A204.1 (cell line): ENCODE measurements at regions not wholly inside any gene's neighbourhood (a gene's known extent, or its start where the extent isn't known, plus 50 kb on each side); places are given as distances from the start of the nearest gene placed in this dataset.
A peak's percentile ranks its signal among the peaks of the same experiment; 100 is the strongest.

ENCODE experiments used
- FAIRE-seq: peaks from 2 replicates; lab custom pipeline; 2012; peaks lifted over from hg19 to GRCh38; lab: Jason Lieb, UNC

DNA sequence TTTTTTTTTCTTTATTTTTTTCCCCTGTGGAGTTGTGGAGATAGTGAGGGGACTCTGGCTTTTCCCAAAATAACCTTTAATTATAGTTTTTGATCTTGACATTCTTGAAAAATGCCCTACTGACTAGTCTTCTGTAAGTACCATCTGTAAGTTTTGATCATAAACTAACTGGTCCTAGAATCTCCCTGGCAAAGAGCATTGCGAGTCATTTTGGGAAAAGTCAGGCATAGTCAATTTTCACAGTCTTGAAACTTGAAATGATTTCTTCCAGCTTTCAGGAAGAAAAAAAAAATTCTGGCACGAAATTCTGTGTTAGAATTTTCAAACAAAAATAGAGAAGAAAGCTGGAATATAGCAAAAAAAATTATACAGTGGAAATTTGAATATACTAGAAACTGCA lies 181.2 kb upstream of the SNX7 start:
- no peak for FAIRE-seq

DNA sequence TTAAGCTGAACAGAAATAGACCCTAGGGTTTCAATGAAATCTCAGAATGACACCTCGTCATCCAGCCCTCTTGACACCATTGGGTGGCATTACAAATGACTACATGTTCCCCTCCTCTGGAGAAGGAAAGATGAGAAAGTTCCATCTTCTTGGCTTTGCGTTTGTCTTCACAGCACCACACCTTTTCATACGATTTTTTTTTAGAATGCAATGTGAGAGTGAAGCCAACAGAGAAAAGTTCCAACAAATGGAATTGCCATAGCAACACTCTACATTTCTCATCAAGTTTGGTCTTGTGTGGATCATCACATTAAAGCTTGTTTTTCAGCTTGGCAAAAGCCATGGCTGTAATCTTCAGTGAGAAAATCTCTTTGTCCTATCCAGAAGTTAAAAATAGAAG lies 183.4 kb upstream of the SNX7 start:
- no peak for FAIRE-seq

DNA sequence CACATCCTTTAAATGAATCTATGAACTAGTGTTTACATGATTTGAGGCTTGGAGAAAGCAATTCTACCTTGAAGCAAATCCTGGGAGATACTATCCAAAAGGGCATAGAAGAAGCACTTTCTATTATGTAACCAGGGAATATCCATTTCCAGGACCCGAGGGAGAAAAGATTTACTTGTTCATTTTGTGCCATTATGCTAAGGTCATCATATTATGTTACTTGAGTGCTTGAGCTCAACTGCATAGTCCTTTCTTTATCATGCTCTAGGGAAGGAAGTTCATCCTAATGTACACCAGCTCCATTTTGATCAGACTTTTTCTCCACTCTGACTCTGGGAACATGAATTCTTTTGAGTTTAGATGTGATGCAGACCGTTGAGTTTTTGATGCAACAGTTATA lies 188.6 kb upstream of the SNX7 start:
- FAIRE-seq, result no peak

DNA sequence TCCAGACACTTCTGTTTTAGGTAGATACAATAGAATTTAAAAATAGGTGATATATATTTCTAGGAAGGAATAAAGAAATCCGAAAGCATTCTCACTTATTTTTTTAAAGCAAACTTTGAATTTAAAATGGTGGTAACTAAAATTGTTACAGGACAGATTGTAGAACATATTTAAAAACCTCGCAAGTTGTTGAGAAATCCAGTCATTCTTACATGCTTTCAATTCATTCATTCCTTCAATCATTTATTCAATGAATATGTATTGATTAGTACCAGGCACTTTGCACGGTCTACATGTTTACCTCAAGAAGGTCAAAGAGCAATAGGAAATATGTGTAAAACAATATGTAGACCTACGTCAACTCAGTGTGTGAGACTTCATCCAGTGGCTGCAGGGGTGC lies 189.9 kb upstream of the SNX7 start:
- no peak for FAIRE-seq

DNA sequence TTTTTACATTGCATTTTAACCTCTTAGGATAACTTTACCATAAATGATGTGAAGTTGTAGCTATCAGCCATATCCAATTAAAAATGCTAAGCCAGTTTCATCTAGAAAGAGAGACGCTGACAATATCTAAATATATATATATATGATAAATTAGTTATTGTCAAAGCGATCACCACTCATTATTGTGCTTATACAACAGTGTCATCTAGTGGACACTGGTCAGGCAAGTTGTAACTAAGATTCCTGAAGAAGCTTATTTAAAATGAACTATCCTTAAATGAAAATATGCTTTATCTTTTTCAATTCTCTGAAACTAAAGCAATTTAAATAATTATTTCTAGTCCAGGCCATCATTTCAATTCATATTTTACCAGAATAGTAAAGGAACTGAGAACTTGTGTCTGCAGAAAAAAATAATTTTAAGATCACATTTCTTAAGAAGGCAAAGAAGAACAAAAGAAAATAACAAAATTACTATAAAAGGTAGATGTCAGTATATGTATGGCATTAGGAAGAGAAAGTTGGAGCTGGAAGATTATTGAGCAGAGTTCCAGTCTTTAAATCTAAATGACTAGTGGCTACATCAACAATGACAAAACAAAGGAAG lies 193.3 kb upstream of the SNX7 start:
- FAIRE-seq, result peak; percentile 63

DNA sequence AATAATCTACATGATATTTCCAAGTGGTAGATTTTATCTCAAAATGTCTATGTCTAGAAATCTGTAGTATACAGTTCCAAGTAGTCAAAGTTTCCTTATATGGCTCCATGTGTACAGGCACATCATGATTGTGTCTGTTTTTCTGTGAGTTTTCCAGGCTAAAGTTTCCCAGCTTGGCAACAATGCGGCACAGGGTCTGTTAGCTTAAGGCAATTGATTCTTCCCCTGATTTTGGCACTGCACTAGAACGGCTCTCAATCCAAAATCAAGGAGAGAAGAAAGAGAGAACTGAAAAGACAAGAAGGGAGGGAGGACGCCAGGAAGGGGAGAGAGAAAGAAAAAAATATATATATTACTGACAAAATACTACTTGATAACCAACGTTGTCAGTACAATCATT lies 193.9 kb upstream of the SNX7 start:
- FAIRE-seq, result no peak

DNA sequence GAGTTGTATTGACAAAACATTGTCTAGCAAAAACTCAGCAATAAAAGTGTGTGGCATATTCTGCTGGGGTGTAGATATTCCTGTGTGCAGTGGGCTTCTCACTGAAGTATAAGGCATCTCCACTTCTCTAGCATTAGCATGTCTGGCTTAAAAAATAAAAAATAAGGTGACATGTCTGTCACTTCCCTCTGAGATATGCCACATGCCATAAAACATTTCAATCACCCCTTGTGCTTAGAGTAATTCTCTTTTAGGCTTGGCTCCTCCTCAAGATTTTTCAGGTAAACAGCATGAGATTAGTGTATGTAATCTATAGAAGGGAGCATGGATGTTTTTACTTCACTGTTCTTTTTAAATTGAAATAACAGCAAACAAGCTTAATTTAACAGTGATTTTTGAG lies 194.4 kb upstream of the SNX7 start:
- FAIRE-seq, result no peak

DNA sequence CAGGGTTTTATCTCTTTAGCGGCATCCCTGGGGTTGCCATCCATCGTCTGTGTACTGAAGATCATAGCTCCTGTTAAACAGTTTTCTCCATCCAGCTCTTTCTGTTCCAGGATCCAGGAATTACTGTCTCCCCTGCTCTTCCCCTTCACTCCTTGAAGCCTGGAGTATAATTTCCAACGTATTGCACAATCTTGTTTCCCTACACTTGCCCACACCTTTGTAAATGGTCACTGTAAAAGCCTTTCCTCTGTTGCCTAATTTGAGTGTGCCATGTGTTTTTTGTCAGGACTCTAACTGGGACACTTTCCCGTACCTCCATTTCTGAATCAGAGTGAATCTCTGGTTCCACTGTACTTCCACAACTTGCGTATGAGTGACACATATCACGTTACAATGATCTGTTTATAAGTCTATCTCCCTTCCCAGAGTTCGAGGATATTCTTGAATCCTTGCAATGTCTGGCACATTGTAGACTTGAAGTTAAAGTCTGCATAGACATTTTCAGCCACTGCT lies 199.6 kb upstream of the SNX7 start:
- no peak for FAIRE-seq

DNA sequence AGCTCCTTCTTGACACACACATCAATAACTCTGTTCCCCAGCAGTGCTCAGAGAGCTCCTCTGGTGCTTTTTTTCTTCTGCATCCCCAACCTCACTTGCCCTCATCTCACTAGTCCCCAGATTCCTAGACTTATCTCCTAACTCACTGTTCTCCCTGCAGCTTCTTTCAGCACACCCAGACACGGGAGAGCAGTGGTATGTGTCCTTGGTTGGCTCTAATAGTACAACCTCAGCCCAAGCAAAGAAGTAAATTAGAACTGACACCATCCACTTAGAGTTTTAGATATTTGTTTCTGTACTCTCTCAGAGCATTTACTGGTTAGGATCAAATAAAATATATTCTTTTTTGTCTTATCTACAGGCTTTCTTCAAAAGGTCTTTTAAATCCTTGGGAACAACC lies 201.4 kb upstream of the SNX7 start:
- FAIRE-seq, result no peak

DNA sequence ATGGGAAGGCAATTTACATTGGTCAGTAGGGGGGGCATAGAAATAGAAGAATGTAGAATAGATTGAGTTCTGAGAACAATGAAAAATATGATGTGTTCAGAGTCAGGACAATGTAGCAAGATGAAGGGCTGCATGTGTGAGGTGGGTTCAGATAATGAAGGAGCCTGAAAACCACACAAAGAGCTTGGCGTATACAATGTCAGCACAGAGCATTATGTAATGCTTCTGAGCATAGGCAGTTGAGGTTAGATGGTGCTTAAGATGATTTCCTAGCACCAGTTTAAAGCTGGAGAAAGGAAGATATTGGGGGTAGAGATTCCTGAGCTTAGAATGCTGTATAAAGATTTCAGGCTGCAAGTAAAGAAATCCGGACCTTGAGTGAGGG lies 202.0 kb upstream of the SNX7 start:
- FAIRE-seq, result no peak

DNA sequence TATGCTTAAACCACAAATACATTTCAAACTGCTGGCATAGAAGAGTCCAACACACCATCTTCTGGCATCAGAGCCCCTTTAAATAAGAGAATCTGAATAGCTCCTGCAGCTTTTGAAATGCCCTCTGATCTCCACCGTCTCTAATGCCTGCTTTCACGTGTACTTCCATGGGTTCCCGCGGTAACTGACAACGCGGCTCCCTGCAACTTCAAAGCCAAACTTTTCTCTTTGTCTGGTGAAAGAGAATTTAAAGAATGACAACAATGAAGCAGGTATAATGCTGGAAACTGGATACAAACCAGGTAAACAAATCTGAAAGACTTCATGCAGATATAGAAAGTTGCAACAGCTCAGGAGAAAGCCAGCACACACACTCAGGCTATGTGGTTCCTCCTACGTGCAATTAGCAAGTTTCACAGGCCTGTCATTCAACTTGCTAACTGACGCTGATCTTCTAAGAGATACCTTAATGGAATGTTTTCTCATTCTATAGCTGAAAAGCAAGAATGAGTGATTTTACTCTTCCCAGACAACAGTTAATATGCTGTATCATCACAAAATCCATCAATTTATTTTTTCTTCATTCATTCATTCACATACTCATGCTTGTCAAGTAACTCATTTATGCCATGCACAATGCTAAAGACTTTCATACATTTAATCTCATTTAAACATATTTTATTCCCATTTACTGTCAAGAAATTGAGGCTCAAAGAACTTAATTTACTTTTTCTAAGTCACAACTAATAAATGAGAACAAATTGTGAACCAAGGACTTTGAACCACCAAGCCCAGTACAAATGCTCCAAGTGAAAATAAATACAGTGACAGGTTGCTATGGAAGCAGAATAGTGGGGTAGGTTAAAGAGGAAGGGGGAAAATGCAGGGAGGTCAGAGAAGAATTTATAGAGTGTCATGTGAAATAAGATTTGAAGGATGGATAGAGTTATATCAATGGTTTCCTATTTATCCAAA lies 202.7 kb upstream of the SNX7 start:
- no peak for FAIRE-seq

DNA sequence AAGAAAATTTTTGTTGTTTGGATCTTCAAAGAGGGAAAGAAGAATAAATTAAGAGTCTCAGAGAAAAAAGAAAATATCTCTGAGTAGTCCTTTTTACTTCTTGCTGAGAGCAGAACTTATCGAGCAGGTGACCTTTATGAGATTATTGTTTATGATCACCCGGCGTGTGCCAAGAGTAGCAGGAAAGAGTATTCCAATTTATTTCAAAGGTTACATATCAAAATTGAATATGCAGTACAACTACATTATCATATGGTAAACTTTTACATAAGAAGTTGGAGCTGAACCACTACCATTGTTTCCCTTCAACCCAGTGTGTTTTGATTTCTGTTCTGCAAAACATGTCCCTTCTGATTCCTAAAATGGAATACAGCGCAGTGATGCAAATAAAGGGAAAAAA lies 204.3 kb upstream of the SNX7 start:
- FAIRE-seq, result no peak

DNA sequence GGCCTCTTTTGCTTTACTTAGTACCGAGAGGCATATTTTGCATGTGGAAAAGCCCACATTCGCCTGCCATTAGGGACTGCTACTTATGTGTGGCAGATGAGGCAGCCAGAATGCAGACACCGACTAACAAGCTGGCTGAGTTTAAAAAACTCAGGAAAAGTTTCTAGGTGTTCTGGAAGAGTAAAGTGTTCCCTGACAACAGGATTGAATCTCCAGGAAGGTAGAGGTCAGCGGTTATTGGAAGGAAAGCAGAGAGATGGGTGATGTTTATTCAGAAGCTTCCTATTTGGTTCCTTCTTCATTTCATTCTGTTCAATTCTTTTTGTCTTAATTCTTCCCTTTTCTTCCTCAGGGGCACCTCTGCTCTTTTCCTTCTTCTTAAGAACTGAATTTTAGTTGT lies 206.9 kb upstream of the SNX7 start:
- no peak for FAIRE-seq

DNA sequence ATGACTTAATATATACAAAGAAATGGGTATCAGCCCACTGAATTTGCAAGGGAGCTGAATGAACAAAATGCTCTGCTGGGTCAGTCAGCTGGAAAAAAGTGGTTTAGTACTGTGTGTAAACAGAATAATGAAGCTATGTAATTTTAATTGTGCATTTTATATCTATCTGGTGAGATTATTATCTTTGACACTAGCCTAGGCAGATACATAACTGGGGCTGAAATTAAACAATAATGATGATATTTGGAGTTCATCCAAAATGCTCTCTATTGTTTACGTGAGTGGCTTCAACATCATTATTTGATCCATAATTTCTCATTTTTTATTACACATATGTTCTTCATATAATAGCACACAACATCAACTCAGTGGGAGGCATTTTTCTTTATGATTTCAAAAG lies 208.5 kb upstream of the SNX7 start:
- FAIRE-seq, result no peak

DNA sequence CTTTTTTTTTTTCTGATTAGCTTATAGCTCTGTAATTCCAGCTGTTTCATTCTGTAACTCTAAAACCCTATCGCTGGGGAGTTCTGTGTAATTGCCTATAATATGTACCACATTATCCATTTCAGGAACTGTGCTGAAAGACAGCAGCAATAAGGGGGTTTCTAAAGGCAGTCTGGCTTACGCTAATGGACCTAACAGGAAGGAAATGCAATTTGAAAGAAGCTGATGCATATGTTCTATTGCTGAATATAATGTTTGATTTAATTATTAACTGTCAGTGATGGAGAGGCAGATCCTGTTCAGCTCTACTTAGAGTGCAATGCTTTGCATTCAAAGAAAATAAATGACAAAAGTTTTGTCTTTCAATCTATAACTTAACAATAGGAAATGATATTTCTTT lies 209.4 kb upstream of the SNX7 start:
- no peak for FAIRE-seq

DNA sequence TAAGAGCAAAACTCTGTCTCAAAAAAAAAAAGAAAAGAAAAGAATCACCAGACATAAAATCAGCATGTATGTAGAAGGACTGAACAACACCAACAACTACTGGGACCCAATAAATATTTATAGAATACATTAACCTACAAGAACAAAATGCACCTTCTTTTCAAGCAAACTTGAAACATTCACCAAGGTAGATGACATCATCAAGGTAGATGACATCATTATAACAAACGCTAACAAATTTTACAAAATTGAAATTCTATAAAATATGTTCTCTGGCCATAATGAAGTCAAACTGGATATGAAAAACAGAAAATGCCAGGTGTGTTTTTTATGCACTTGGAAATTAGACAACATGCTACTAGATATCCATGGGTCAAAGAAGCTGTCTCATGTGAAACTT lies 220.2 kb upstream of the SNX7 start:
- FAIRE-seq, result no peak

DNA sequence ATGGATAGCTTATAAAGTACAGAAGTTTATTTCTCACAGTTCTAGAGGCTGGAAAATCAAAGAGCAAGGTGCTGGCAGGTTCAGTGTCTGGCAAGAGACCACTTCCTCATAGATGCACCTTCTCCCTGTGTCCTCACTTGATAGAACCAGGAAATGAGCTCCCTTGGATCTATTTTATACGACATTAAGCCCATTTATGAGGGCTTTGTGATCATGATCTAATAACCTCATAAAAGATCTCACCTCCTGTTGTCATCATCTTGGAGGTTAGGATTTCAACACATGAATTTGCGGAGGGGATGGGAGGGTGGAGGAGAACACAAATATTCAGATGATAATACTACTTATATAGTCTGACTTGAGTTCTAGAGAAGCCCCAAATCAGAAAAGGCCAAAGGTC lies 222.1 kb upstream of the SNX7 start:
- no peak for FAIRE-seq

DNA sequence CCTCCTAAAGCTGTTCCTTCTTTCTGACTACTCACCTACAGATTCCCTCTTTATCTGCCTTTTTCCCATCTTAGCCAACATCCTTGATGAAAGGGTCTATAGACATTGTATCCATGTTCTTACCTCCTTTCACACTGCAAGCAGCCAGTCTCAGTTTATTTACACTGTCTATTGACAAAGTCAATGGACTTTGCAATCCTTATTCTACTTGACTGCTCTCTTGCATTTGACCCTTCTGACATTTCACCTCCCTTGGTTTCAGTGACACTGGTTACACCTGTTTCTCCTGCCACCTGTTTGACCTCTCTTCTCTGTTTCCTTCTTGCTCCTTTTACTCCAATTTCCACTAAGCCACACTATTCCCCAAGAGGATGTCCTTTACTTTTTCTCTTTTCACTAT lies 224.0 kb upstream of the SNX7 start:
- no peak for FAIRE-seq

DNA sequence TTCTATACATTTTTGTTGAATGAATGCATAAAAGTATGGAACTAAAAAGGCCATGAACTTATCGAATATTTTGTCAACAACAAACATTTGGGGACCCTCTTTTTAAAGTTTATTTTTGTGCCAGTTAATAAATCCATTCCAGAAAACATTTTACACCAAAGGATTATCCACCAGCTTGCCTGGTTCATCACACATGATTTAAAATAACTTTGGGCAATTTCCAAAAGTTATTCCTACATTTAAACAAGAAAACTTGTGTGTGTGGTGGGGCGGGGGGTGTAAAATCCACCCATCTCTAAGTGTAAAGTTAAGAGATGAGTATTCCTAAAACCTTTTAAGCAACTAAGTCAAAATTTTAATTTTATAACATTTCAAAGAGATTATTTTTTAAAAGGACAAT lies 224.5 kb upstream of the SNX7 start:
- FAIRE-seq, result no peak

DNA sequence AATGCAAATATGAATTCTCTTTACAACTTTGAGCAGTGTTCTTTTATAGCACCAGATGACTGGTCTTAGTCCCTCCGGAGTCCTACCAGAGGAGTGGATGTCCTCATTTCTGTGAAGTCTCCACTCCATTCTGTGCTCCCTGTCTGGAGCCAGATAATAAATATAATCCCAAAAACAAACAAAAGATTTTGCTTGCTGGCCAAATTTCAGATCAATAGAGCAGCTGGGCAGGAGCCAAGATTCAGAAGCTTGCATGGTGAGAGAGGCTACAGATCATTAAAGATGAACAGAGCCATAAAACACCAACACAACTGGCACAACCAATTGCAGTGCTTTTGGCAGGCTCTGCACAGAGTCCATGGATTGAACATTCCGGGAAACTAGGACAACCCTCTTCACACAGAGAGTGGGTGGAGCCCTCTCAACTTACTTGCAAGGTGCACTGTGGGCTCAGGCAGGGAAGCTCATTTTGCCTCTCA lies 231.5 kb upstream of the SNX7 start:
- no peak for FAIRE-seq

DNA sequence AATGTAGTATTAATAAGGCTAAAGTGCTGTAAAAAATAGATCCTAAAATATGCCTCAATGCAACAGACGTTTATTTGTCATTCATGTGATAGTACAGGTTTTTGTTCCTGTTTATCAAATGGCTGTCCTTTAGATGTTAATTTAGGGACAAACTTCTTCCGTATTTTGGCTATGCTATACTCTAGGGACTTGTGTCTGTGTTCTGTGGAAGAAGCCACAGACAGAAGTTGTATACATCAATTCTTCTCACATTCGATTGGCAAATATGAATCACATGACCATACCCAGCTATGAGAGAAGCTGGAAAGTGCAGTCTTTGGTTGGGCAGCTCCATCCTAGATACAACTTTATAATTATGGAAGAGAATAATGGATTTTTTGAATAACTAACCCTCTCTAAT lies 232.7 kb upstream of the SNX7 start:
- no peak for FAIRE-seq

DNA sequence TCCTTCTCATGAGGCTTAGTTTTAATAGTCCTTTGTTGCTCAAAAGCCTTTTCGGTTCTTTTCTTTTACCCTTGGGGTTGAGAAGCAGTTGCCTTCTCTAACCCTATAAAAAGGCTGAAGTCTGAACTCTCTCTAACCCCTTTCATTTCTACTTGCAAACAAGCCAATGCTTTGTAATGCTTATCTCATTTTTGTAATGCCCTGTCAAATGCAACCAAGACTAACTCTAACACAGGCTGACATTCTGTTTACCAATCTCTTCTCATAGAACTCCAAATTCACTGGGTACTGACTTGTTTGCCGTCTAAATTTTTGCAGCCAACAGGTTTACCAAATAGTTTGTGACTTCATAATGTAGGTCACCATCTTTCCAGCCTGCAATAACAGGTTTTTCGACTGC lies 233.9 kb upstream of the SNX7 start:
- no peak for FAIRE-seq

DNA sequence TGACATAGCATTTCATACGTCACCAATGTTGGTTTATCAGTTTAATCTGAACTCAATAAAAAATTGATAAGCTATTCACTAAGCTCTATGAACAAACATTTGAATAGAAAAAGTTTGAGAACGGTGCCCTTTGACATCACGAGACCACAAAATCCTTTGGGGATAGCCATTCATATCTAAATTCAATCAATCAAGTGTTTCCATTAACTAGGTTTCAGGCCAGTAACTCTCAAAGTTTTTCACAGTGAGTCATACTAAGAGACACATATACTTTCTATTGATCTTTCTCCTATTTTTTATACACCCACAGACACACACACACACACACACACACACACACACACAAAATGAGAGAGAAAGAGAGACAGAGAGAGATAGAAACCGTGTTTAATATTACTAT lies 235.4 kb upstream of the SNX7 start:
- no peak for FAIRE-seq

DNA sequence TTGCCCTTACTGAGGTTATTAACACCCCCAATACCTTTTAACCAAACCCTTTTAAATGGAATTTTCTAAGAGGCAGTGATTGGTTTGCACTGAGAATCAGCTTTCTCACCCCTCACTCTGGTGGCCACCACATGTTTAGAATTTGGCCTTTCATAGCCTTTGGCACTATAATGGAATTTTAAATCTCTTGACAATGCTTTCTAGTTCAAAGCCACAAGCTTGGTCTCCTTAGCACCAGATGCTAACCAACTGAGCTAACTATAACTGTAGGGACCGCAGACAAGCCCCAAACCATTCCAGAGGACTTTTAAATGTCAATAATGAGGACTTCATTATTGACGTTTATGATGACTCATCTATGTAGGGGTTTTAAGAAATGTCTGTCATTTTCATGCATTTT lies 238.7 kb upstream of the SNX7 start:
- no peak for FAIRE-seq
